ENCODE measurements at regions not wholly inside any gene's neighbourhood (a gene's known extent, or its start where the extent isn't known, plus 50 kb on each side); places are given as distances from the start of the nearest gene placed in this dataset.

- Histone ChIP-seq H4K8ac (ENCODE audit: extremely low read depth, insufficient read depth, low read length) (no peak overlapping the region; the same call in 1 of the 2 replicates), H2BK120ac (replicated peaks; ENCODE audit: low read depth, low read length) (no peak overlapping the region), H3K4me2 (ENCODE audit: insufficient read depth in 1 of 2, low read depth in 2 of 2, low read length in 2 of 2) (no peak overlapping the region), H2BK12ac (ENCODE audit: low read depth, low read length) (no peak overlapping the region), H4K5ac (ENCODE audit: insufficient read length, low read depth, low read length) (no peak overlapping the region), H3K79me1 (ENCODE audit: low read depth, low read length) (no peaks in the 10 kb centered on the region), H2BK15ac (ENCODE audit: low read length) (no peak overlapping the region), H2AK5ac (ENCODE audit: low read depth, low read length) (no peak overlapping the region), H3K4ac (replicated peaks; ENCODE audit: insufficient read length, low read depth, low read length) (no peak overlapping the region), H3K23me2 (ENCODE audit: low read depth, low read length) (no peaks in the 10 kb centered on the region), H2BK20ac (ENCODE audit: low read length) (peak overlapping the region; percentile 29; the same call in 1 of the 2 replicates), H3K14ac (ENCODE audit: insufficient read length) (no peak overlapping the region), H4K20me1 (replicated peaks in 1 of 2; ENCODE audit: control insufficient read depth in 1 of 2, insufficient read depth in 2 of 2, low read length in 2 of 2) (no peaks in the 10 kb centered on the region), H3K27ac (ENCODE audit: low read depth, low read length) (no peak overlapping the region), H3K56ac (replicated peaks; ENCODE audit: insufficient read length, low read depth, low read length) (no peak overlapping the region), H2BK5ac (ENCODE audit: low read depth, low read length) (peak overlapping the region; percentile 22; the same call in 1 of the 2 replicates), H2AFZ (ENCODE audit: low read length) (no peak overlapping the region), H3K18ac (ENCODE audit: extremely low read depth, low read length) (no peak overlapping the region), H3K4me1 (replicated peaks in 1 of 4; ENCODE audit: control insufficient read depth in 3 of 4, insufficient read depth in 4 of 4, low read length in 3 of 4) (peaks cover 0 to 6% (median 4%) of the 10 kb centered on the region in 4 experiments; a peak in 6 of 7 replicates), H3K36me3 (ENCODE audit: control insufficient read depth in 2 of 4, insufficient read depth in 4 of 4, low read length in 3 of 4) (no peaks in the 10 kb centered on the region), H3K23ac (ENCODE audit: insufficient read length) (no peak overlapping the region), H3K9me3 (ENCODE audit: insufficient read depth in 2 of 2, low read depth in 1 of 2, low read length in 1 of 2) (no peaks in the 10 kb centered on the region), H3K27me3 (replicated peaks in 1 of 4; ENCODE audit: control insufficient read depth in 3 of 4, extremely low read depth in 1 of 4, insufficient read depth in 3 of 4, low read length in 3 of 4) (no peaks in the 10 kb centered on the region; a peak in 1 of 7 replicates), H3K9ac (replicated peaks in 1 of 4; ENCODE audit: extremely low read depth in 1 of 4, low read depth in 3 of 4, low read length in 3 of 4) (no peak overlapping the region), H3K4me3 (ENCODE audit: extremely low read depth in 1 of 4, insufficient read depth in 2 of 4, low read depth in 3 of 4, low read length in 4 of 4) (no peak overlapping the region), H4K91ac (replicated peaks; ENCODE audit: insufficient read length, low read length) (no peak overlapping the region), H3K79me2 (ENCODE audit: control insufficient read depth in 1 of 2, insufficient read depth in 2 of 2, low read length in 2 of 2) (no peaks in the 10 kb centered on the region)
- no peak for FAIRE-seq
- POLR2A ChIA-PET (ENCODE audit: partially characterized antibody), result no interaction called here
- no peak for TF ChIP-seq BACH1 (IDR thresholded peaks at IDR 0.05; ENCODE audit: low read length)
- TF ChIP-seq ATF2 (IDR thresholded peaks at IDR 0.05; ENCODE audit: low read length), result no peak
- TF ChIP-seq CEBPB (IDR thresholded peaks at IDR 0.05; ENCODE audit: low read depth, low read length), result no peak
- no peak for TF ChIP-seq CTBP2 (IDR thresholded peaks at IDR 0.05; ENCODE audit: borderline replicate concordance, insufficient read depth, insufficient read length, low read length)
- TF ChIP-seq HDAC6 (IDR thresholded peaks at IDR 0.05; ENCODE audit: low read depth, low read length), result no peak
- no peak for DNase-seq (ENCODE audit: low read depth in 1 of 2, low spot score in 2 of 2)
- WGBS, 2 experiments (ENCODE audit: extremely low coverage in 1 of 2, insufficient coverage in 1 of 2, insufficient read length in 1 of 2, insufficient replicate concordance in 2 of 2, low coverage in 1 of 2, low lambda C conversion rate in 2 of 2, missing lambda C conversion rate in 1 of 2), result 91% methylated on average over 12 of the region's 12 CpGs; no CpG with 5 or more reads in 1 of the 2 experiments
- CTCF ChIA-PET (ENCODE audit: partially characterized antibody), result no interaction called here
Measured at GRCh38 chr3:72368331-72368975, 479.8 kb downstream of the SHQ1 start.

Data from H1 (cell line).